Skin of body (tissue), 1 donor: ENCODE measurements at regions not wholly inside any gene's neighbourhood (a gene's known extent, or its start where the extent isn't known, plus 50 kb on each side); places are given as distances from the start of the nearest gene placed in this dataset.
A peak's percentile ranks its signal among the peaks of the same experiment; 100 is the strongest.

ENCODE experiments used
- DNase-seq: peaks from one replicate; lab custom pipeline; 2025; lab: John Stamatoyannopoulos, UW

GRCh38 chr2:108067820-108068405 lies 81.6 kb downstream of the SLC5A7 start:
- DNase-seq: no peak

- DNase-seq: no peak
Observed at GRCh38 chr2:108069515-108070310, 83.4 kb downstream of the SLC5A7 start.

GRCh38 chr2:108073415-108074072 lies 87.2 kb downstream of the SLC5A7 start:
- DNase-seq: no peak

GRCh38 chr2:108074150-108074549 lies 87.8 kb downstream of the SLC5A7 start:
- DNase-seq: no peak

DNA sequence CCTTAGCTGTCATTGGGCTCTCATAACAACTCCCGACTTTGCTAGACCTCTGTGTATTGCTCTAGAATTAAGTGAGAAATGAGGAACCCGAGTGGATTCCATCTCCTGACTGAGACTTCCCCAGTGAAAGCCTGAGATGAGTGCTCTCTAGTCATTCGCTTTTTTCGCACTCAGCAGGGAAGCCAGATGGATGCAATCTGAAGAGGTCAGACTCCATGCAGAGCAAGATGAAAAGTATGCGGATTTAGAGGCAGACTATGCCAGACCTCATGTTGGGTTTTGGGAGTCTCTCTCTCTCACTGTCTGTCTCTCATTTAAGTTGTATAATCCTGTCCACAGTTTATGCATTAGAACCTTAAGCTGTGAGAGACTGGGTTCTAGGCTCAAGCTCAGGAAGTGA lies 88.6 kb downstream of the SLC5A7 start:
- no peak for DNase-seq

DNA sequence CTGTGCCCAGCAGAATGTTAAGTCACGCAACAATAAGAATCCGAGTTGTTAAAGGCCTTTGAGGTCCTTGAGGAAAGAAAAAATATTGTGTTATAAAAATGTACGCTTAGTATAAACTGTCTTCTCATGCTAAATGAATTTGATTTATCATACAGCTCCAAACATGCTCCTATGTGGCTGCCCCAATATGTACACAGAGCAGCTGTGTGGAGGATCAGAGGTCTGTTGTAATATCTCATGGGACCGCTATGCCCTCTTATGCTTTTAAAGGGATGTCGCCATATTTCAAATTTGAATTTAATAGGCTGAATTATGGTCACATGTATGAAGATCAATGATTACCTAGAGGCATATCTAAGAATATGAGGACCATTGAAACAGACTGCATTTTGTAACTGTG lies 90.2 kb downstream of the SLC5A7 start:
- DNase-seq: no peak

DNA sequence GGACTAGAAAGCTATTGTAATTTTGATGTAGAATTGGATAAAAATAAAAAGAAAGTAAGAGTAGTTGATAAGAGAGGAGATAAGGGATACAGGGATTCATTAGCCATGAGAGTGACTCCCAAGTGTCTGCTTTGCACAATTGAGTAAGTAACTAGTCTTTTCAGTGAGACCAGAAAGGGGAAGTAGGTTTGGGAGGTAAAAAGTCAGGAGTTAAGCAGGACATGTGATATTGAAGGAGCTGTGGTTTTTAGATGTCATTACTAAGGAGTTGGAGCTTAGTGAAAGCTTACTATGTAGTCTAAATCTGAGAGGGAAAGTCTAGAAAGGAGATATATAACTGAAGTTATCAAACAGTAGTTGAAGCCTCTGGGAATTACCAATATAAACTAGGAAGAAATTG lies 93.4 kb downstream of the SLC5A7 start:
- no peak for DNase-seq

DNA sequence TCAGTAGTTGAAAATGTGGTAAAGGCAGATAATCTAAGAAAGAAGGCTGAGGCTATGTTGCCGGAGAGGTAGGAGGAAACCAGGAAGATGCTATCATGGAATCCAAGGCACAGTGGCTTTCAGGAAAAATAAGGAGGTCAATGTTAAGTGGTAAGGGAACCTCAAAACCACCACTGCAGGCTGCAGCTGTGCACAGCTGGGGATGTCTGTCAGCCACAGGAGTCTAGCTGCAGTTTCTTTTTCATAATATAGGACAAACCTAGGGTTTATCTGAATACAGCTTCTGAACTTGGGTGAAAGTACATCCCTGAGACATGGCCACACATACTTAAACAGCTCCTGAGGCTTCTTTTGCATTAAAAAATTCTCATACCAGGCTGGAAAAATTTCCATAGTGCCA lies 93.9 kb downstream of the SLC5A7 start:
- DNase-seq: no peak

- no peak for DNase-seq
Observed at GRCh38 chr2:108082978-108083377, 96.7 kb downstream of the SLC5A7 start.

- DNase-seq: no peak
Observed at GRCh38 chr2:108084311-108084710, 98.0 kb downstream of the SLC5A7 start.

GRCh38 chr2:108092886-108093285 lies 106.6 kb downstream of the SLC5A7 start:
- no peak for DNase-seq

GRCh38 chr2:108101481-108101880 lies 115.2 kb downstream of the SLC5A7 start:
- no peak for DNase-seq

DNA sequence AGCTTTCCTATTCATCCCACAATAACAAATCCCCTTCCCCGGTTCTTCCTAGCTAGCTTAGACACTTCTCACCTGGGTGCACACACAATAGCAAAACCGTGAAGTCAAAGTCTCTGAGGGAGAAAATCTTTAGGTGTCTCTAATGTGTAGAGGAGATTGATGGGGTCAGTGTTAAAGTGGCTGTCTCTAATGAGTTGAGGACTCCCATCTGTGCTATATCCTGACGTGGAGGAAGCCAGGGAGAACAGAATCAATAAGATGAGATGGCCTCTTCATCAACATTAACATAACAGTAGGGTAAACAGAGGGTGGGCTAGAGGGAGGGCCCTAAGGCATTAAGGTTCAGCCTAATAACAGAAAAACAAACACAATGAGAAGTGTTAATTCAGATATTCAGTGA lies 120.4 kb downstream of the SLC5A7 start:
- no peak for DNase-seq

DNA sequence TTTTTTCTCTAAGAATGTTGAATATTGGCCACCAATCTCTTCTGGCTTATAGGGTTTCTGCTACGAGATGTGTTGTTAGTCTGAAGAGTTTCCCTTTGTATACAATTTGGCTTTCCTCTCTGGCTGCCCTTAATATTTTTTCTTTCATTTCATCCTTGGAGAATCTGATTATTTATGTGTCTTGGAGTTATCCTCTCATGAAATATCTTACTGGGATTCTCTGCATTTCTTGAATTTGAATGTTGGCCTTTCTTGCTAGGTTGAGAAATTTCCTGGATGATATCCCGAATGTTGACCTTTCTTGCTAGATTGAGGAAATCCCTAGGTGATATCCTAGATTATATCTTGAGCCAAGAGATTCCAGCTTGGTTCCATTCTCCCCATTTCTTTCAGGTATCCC lies 125.6 kb downstream of the SLC5A7 start:
- DNase-seq: peak; percentile 24

- no peak for DNase-seq
Observed at GRCh38 chr2:108115868-108116267, 123.9 kb upstream of the SULT1C3 start.

DNA sequence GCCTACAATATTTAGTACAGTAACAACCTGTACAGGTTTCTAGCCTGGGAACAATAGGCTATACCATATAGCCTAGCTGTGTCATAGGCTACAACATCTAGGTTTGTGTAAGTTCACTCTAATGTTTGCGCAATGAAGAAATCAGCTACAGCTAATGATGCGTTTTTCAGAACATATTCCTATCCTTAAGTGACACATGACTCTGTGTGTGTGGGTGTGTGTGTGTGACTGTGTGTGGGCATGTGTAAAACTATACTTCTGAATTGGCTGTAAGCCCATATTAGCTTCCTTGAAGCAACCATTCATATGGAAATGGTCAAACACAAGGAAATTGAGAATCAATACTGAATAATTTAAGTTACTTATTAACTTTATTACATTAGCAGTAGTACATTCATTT lies 120.8 kb upstream of the SULT1C3 start:
- no peak for DNase-seq

- no peak for DNase-seq
Observed at GRCh38 chr2:108119492-108119891, 120.3 kb upstream of the SULT1C3 start.

DNA sequence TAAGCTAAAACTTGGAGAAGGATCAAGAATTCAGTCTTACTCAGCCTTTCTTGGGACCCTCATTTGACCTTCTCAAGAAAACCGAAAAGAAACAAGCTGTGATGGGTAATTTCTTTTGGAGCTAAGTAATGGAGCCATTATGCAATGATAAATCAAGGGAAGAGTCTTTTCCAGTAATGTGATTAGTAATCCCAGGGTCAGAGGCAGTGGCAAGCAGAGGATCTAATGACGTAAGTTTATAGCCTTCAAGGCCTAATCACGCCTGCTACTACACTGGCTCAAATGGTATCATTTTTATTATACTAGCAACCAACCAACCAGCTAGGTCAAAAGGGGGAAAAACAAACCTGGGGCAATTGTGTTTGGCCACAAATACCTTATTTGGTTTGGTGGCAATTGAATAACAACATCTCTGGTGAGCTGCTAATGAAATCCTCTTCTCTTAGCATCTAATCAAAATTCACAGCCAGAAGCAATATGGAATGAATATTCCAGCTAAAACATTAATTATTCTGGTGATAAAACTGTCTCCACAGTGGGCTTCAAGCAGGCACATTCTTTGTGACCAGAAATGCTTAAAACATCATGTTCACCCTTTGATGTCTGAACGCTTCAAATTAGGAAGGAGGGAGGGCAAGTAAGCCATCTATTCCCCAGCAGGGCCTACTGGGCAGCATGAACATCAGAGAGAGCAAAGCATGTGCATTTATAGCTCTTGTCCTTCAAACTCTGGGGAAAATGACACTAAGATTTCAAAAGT lies 114.9 kb upstream of the SULT1C3 start:
- no peak for DNase-seq

- DNase-seq: no peak
Observed at GRCh38 chr2:108125581-108125980, 114.2 kb upstream of the SULT1C3 start.

- no peak for DNase-seq
Observed at GRCh38 chr2:108128249-108128648, 111.5 kb upstream of the SULT1C3 start.

DNA sequence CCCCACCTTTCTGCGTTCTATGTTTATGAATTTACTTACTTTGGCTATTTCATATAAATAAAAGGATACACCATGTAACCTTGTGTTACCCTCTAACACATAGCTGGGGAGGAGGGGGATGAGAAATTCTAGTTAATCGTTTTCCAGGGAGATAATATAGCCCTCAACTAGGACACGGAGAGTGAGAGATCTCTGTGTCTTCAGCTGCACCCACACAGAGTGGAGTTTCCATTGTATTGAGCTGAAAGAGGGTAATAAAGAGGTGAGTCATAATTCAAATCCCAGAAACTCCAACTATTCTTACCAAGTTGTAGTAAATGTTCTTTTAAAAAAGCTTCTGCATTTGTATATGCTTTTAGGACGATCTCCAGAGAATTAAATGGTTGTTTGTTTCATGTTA lies 110.1 kb upstream of the SULT1C3 start:
- no peak for DNase-seq

DNA sequence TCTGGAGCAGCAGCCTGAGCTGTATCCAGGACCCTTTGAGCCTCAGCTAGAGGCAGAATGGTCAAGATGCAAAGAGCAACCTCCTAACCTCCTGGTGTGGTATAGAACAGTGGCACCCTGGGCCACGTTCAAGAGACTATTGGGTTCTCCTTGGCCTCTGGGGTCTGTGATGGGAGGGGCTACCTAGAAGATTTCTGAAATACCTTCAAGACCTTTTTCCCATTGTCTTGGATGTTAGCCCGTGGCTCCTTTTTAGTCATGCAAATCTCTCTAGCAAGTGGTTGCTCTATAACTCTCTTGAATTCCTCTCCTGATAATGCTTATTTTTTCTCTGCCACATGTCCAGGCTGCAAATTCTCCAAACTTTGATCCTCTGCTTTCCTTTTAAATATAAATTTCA lies 106.3 kb upstream of the SULT1C3 start:
- DNase-seq: no peak
